IPS-15b (cell line): ENCODE measurements at regions not wholly inside any gene's neighbourhood (a gene's known extent, or its start where the extent isn't known, plus 50 kb on each side); places are given as distances from the start of the nearest gene placed in this dataset.
"Not testable (repeated sequence)": the region's sequence is repeated elsewhere in the genome, so short reads cannot be mapped to it uniquely, and the experiment has no call there.

Experiments
- H3K27me3 ChIP-seq: one replicate; pipeline ENCODE4 v1.6.1; 2013; ENCODE audit warnings: low read length; ENCODE audit not compliant: control insufficient read depth, insufficient read depth
- H3K36me3 ChIP-seq: one replicate; pipeline ENCODE4 v1.6.1; 2013; ENCODE audit warnings: low read length; ENCODE audit not compliant: control insufficient read depth, insufficient read depth
- H3K4me1 ChIP-seq: one replicate; pipeline ENCODE4 v1.6.1; 2013; ENCODE audit warnings: mild to moderate bottlenecking, low read length; ENCODE audit not compliant: control insufficient read depth, insufficient read depth
- H3K4me3 ChIP-seq: one replicate; pipeline ENCODE4 v1.5.1; 2013; ENCODE audit warnings: low read depth, low read length
- H3K9ac ChIP-seq: one replicate; pipeline ENCODE4 v1.6.1; 2013; ENCODE audit warnings: low read depth, mild to moderate bottlenecking, low read length
- H3K9me3 ChIP-seq: one replicate; pipeline ENCODE4 v1.6.1; 2013; ENCODE audit warnings: mild to moderate bottlenecking, low read length; ENCODE audit not compliant: control insufficient read depth, insufficient read depth

GRCh38 chr6:128710315-128710714 is 172.6 kb upstream of the LAMA2 start:
- Histone ChIP-seq H3K9ac (no peak overlapping the region), H3K36me3 (no peaks in the 10 kb centered on the region), H3K27me3 (no peaks in the 10 kb centered on the region), H3K4me3 (no peak overlapping the region), H3K9me3 (no peaks in the 10 kb centered on the region), H3K4me1 (no peaks in the 10 kb centered on the region)

GRCh38 chr6:128704601-128705000 is 178.3 kb upstream of the LAMA2 start:
- no peak overlapping the region for H3K9ac ChIP-seq
- H3K9me3 ChIP-seq = no peaks in the 10 kb centered on the region
- H3K36me3 ChIP-seq = no peaks in the 10 kb centered on the region
- H3K4me3 ChIP-seq = no peak overlapping the region
- no peaks in the 10 kb centered on the region for H3K27me3 ChIP-seq
- H3K4me1 ChIP-seq = no peaks in the 10 kb centered on the region

DNA sequence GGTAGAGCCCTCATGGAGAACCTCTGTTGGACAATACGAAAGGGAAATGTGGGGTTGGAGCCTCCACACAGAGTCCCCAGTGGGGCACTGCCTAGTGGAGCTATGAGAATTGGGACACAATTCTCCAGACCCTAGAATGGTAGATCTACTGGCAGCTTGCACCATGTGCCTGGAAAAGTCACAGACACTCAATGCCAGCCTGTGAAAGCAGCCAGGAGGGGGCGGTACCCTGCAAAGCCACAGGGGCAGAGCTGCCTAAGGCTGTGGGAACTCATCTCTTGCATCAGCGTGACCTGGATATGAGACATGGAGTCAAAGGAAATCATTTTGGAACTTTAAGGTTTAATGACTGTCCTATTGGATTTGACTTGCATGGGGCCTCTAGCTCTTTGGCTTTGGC is 179.1 kb upstream of the LAMA2 start:
- not testable (repeated sequence) for H3K4me1 ChIP-seq, H3K9ac ChIP-seq, H3K27me3 ChIP-seq, H3K36me3 ChIP-seq, H3K4me3 ChIP-seq, H3K9me3 ChIP-seq

DNA sequence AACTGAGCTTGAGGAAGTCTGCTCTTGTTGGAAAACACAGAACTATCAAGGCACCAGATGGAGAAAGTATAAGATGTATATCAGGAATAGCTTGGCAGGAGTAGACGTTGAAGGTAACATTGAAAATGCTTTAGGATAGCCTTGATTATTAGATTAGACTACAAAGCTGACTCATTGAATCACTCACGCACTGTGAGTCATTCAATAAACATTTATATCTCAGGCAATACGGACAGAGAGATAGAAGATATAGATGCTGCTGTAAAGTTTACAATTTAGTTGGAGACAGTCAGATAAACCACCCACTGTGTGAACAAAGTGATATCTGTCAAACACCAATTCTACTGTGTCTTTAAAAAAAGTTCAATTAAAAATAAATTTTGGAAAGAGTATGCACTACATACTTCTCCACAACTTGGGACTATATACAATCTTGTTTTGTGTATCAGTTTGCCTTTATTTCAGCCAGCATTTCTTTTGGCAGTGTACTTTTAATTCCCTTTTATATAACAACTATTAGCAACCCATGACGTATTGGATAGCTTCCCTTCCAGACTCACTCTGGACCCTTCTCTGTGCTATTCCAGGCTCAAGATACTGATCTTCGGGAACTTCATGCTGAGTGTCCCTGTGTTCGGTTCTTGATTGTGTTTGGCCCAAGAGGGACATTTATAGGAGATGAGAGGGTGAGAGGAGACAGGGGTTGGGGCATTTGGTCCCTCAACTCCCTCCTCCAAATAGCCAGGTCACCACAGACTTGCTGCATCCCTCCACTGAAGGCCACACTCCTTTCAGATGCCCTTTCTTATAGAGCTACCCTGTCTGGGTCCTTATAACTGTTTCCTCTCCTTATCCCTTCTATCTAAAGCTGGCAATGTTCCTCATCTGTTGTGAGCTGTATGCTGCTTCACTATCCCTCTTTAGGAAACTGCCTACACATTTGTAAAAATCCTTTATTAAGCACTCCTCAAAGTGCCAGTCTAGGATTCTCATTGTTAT is 176.6 kb upstream of the PTPRK start:
- H3K4me1 ChIP-seq = no peaks in the 10 kb centered on the region
- no peaks in the 10 kb centered on the region for H3K9me3 ChIP-seq
- no peaks in the 10 kb centered on the region for H3K36me3 ChIP-seq
- no peak overlapping the region for H3K9ac ChIP-seq
- H3K27me3 ChIP-seq = no peaks in the 10 kb centered on the region
- H3K4me3 ChIP-seq = no peak overlapping the region

- no peaks in the 10 kb centered on the region for H3K4me1 ChIP-seq
- no peak overlapping the region for H3K9ac ChIP-seq
- H3K4me3 ChIP-seq = no peak overlapping the region
- H3K27me3 ChIP-seq = no peaks in the 10 kb centered on the region
- no peaks in the 10 kb centered on the region for H3K36me3 ChIP-seq
- H3K9me3 ChIP-seq = no peaks in the 10 kb centered on the region
These were observed 174.1 kb upstream of the PTPRK start for GRCh38 chr6:128694303-128695009.

DNA sequence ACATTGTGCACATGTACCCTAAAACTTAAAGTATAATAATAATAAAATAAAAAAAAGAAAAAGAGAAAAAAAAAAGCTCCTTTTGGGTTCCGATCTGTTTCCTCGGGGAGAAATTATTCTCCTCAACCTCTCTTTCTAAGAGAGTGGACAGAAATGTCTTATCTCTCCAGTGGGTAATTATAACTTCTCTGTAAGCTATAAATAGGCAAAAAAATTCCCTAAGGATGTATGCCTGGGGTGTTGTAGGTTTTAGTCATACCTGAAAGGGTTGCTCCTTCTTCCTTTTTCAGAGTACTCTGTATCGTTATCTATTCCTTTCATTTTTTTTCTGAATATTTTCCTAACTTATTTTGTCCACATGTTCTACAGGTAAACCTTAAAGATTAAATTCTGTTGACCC is 169.7 kb upstream of the PTPRK start:
- H3K36me3 ChIP-seq = no peaks in the 10 kb centered on the region
- H3K4me3 ChIP-seq = no peak overlapping the region
- H3K27me3 ChIP-seq = no peaks in the 10 kb centered on the region
- no peak overlapping the region for H3K9ac ChIP-seq
- no peaks in the 10 kb centered on the region for H3K9me3 ChIP-seq
- H3K4me1 ChIP-seq = no peaks in the 10 kb centered on the region

GRCh38 chr6:128686084-128686483 is 165.7 kb upstream of the PTPRK start:
- no peaks in the 10 kb centered on the region for H3K36me3 ChIP-seq
- H3K9ac ChIP-seq = no peak overlapping the region
- H3K27me3 ChIP-seq = no peaks in the 10 kb centered on the region
- H3K9me3 ChIP-seq = no peaks in the 10 kb centered on the region
- H3K4me1 ChIP-seq = no peaks in the 10 kb centered on the region
- H3K4me3 ChIP-seq = no peak overlapping the region

DNA sequence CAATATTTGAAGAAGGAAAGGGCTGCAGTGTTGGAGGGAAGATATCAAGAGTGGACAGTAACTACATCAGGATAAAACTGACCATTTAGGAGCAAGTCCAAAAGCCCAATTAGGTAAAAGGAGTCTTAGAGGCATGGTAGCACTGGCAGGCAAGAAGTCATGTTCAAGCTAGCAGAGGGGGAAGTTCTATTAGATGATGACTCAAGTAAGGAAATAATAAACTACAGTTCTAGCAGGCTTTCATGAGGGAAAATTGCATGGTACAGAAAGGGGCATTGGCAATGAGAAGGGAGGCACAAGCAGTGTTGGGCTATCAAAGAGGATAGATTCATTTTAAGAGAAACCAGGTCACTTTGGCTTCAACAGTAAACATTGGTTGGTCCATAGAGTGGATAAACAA is 156.1 kb upstream of the PTPRK start:
- no peak overlapping the region for H3K4me3 ChIP-seq
- H3K9ac ChIP-seq = no peak overlapping the region
- no peaks in the 10 kb centered on the region for H3K4me1 ChIP-seq
- H3K36me3 ChIP-seq = no peaks in the 10 kb centered on the region
- no peaks in the 10 kb centered on the region for H3K9me3 ChIP-seq
- no peaks in the 10 kb centered on the region for H3K27me3 ChIP-seq

- no peaks in the 10 kb centered on the region for H3K27me3 ChIP-seq
- no peak overlapping the region for H3K9ac ChIP-seq
- H3K4me1 ChIP-seq = no peaks in the 10 kb centered on the region
- no peak overlapping the region for H3K4me3 ChIP-seq
- no peaks in the 10 kb centered on the region for H3K36me3 ChIP-seq
- no peaks in the 10 kb centered on the region for H3K9me3 ChIP-seq
These were observed 151.6 kb upstream of the PTPRK start for GRCh38 chr6:128672023-128672422.

DNA sequence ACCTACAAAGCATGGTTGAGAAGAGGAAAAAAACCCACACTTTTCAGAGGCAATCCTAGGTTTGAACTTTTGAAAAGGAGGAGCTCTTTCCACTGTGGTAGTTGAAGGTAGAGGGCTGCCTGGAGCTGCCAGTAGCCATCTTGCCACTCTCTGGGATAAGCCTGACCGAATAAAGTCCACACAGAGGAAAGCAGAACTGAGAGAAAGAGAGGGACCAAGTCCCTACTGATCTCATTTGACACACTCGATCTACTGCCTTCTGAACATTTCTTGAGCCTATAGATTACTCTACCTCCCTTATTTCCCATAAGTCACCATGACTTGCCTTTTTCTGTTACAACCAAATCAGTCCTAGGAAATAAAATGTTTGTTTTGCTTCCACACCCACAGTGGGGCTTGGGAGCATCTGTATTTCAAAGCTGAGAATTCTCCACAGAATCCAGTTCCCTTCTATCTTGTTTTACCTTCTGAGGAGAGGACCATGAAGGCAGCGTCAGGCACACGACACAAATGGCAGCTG is 147.0 kb upstream of the PTPRK start:
- H3K27me3 ChIP-seq = no peaks in the 10 kb centered on the region
- no peak overlapping the region for H3K4me3 ChIP-seq
- H3K36me3 ChIP-seq = no peaks in the 10 kb centered on the region
- no peak overlapping the region for H3K9ac ChIP-seq
- H3K9me3 ChIP-seq = no peaks in the 10 kb centered on the region
- H3K4me1 ChIP-seq = no peaks in the 10 kb centered on the region

DNA sequence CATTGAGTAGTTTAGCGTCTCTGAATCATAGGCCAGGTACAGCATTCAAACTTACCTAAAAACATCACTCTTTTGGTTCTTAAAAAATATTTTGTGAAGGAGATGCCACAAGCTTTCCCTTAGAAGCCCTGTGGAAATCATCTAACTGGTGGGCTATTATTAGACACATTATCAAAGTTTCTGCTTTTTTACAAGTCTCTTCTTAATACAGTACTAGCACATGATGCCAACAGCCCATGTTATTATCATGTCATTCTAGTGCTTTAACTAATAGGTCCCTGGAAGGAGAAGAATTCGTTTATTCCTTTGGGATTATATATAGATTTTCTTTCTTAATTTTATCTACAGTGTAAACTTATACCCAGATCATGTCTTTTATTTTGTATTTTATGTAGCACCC is 146.0 kb upstream of the PTPRK start:
- Histone ChIP-seq H3K4me1 (no peaks in the 10 kb centered on the region), H3K27me3 (no peaks in the 10 kb centered on the region), H3K4me3 (no peak overlapping the region), H3K36me3 (no peaks in the 10 kb centered on the region), H3K9me3 (no peaks in the 10 kb centered on the region), H3K9ac (no peak overlapping the region)

DNA sequence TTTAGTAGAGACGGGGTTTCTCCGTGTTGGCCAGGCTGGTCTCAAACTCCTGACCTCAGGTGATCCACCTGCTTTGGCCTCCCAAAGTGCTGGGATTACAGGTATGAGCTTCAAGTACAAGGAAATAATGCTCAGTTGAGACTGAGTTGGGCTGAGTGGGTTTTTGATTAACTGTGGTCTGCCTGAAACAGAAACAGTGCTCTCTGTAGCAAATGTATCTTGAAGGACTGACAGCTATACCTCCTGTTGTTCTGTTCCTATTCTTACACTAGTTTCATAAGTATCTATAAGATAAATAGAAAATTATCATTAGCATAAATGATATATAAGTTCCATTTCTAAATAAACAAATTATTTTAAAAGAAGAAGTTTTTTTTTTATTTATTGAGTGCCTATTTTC is 142.8 kb upstream of the PTPRK start:
- H3K27me3 ChIP-seq = no peaks in the 10 kb centered on the region
- H3K9ac ChIP-seq = no peak overlapping the region
- no peaks in the 10 kb centered on the region for H3K4me1 ChIP-seq

More for the DNA sequence above, 142.8 kb upstream of the PTPRK start:
- no peaks in the 10 kb centered on the region for H3K9me3 ChIP-seq
- no peak overlapping the region for H3K4me3 ChIP-seq
- no peaks in the 10 kb centered on the region for H3K36me3 ChIP-seq
